HEK293 (cell line): ENCODE measurements at regions not wholly inside any gene's neighbourhood (a gene's known extent, or its start where the extent isn't known, plus 50 kb on each side); places are given as distances from the start of the nearest gene placed in this dataset.

Experiments
- CTCF ChIP-seq: fragments of 450-650 bp; formaldehyde crosslinking; IDR thresholded peaks from 2 replicates; pipeline ENCODE4 v1.5.1; 2016; ENCODE audit warnings: missing biosample characterization, missing genetic modification characterization
- ZNF184 ChIP-seq: fragments of 450-650 bp; IDR thresholded peaks from 2 replicates; pipeline ENCODE4 v1.5.1; 2018; ENCODE audit warnings: missing biosample characterization, mild to moderate bottlenecking, missing genetic modification characterization
- ZNF354C ChIP-seq: fragments of 450-650 bp; formaldehyde crosslinking; IDR thresholded peaks from 2 replicates; pipeline ENCODE4 v1.5.1; 2016; ENCODE audit warnings: missing biosample characterization, missing genetic modification characterization, low read depth, borderline replicate concordance

GRCh38 chr1:9422321-9422720 lies 116.9 kb upstream of the SLC25A33 start:
- TF ChIP-seq ZNF184 (no peak), CTCF (tag by site-specific recombination) (no peak), ZNF354C (tag by site-specific recombination) (no peak)
